ENCODE measurements at regions not wholly inside any gene's neighbourhood (a gene's known extent, or its start where the extent isn't known, plus 50 kb on each side); places are given as distances from the start of the nearest gene placed in this dataset.

- no peak for DNase-seq (ENCODE audit: low spot score)
- no peaks in the 10 kb centered on the region for H4K20me1 ChIP-seq (replicated peaks; ENCODE audit: insufficient read depth)
- H3K4me3 ChIP-seq: no peak overlapping the region
- ATAC-seq: no peak
- Mint-ChIP-seq H3K27me3 (ENCODE audit: insufficient read depth, low read depth, poor library complexity) (no peaks in the 10 kb centered on the region), H3K4me3 (no peak overlapping the region), H3K4me1 (0 out of 3 replicates have a peak, but pooled peaks cover 5% of the 10 kb centered on the region), H3K9me3 (no peaks in the 10 kb centered on the region), H3K36me3 (ENCODE audit: low read depth) (no peaks in the 10 kb centered on the region), H3K27ac (no peak overlapping the region)
- H3K79me2 ChIP-seq (replicated peaks; ENCODE audit: insufficient read depth): no peaks in the 10 kb centered on the region
- H3K9me2 ChIP-seq (ENCODE audit: insufficient read depth): 0 out of 2 replicates have a peak, but pooled peaks cover 5% of the 10 kb centered on the region
- no peaks in the 10 kb centered on the region for H3F3A ChIP-seq (replicated peaks; ENCODE audit: low read depth)
- H3K27me3 ChIP-seq (ENCODE audit: insufficient read depth): no peaks in the 10 kb centered on the region
- no peak overlapping the region for H2AFZ ChIP-seq
- H3K27ac ChIP-seq (ENCODE audit: low read depth): no peak overlapping the region
- no peak for TF ChIP-seq REST (IDR thresholded peaks at IDR 0.05; ENCODE audit: unreplicated experiment)
- no peak for TF ChIP-seq CREB1 (CRISPR knock-in tag; IDR thresholded peaks at IDR 0.05; ENCODE audit: low read depth)
- no peak for TF ChIP-seq EZH2 (IDR thresholded peaks at IDR 0.05; ENCODE audit: low read depth, unreplicated experiment)
- TF ChIP-seq ZNF462 (CRISPR knock-in tag; IDR thresholded peaks at IDR 0.05): no peak
- no peak for TF ChIP-seq EZH2phosphoT487 (IDR thresholded peaks at IDR 0.05; ENCODE audit: unreplicated experiment)
- no peak for TF ChIP-seq ZNF114 (CRISPR knock-in tag; IDR thresholded peaks at IDR 0.05)
- H3K4me1 ChIP-seq (ENCODE audit: insufficient read depth): no peaks in the 10 kb centered on the region
- H3K36me3 ChIP-seq (ENCODE audit: insufficient read depth): no peaks in the 10 kb centered on the region
- H3K4me2 ChIP-seq: no peak overlapping the region
Observed at GRCh38 chr11:128058580-128059208, 528.7 kb downstream of the ETS1 start.

Data from GM23338 (cell line).